A204.1 (cell line): ENCODE measurements at regions not wholly inside any gene's neighbourhood (a gene's known extent, or its start where the extent isn't known, plus 50 kb on each side); places are given as distances from the start of the nearest gene placed in this dataset.
"Not testable (repeated sequence)": the region's sequence is repeated elsewhere in the genome, so short reads cannot be mapped to it uniquely, and the experiment has no call there.

Experiments used
- FAIRE-seq: peaks from 2 replicates; lab custom pipeline; 2012; peaks lifted over from hg19 to GRCh38; lab: Jason Lieb, UNC

DNA sequence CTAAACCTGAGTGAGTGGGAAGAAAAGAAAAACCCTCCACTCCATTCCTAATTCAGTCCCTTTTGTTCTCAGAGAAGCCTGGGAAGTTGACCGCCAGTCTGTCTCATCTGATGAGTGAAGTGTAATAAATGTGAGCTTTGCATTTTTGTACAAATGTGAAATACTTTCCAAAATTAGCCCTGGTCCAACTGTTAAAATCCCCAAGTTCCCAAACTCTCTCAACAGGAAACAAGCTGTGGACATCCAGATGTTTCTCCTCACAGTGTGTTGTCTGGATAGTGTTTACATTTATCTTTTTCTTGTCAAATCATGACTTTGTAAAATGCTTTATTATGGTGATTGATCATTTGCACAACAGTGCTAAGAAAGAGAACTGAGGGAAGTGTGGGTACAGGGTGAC lies 145.1 kb downstream of the TM2D1 start:
- FAIRE-seq = no peak

DNA sequence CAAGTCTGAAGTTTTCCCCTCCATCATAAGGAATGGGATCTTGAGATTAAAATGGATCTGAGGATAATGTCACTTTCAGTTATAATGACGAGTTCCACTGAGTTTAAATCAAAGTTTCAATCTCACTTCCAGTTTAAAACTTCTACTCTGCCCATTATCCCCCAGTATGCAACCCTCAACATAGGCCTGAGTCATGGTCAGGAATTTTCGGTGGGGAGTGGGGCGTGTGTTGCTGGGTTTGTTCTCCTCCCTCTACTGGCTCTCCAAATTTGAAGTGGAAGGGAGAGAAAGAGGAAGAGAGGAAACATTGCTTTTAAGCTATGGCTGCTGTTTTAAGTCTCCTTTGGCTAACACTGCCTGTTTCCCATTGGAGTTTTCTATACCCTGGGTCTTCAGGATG lies 152.9 kb downstream of the TM2D1 start:
- no peak for FAIRE-seq

DNA sequence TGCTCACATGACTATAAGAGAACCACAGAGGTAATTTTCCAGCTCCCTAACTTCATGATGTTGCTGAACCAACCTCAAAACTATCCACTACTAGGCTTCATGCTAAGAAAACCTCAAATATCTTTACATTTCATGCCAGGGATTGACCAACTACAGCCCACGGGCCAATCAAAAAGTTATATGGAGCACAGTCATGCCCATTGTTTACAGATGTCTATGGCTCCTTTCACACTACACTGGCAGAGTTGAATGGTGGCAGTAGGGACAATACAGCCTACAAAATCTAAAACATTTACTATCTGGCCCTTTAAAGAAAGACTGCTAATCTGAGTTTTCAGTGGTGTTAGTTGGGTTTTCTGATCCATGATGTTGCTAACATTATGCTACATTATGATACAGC lies 154.8 kb downstream of the TM2D1 start:
- no peak for FAIRE-seq

DNA sequence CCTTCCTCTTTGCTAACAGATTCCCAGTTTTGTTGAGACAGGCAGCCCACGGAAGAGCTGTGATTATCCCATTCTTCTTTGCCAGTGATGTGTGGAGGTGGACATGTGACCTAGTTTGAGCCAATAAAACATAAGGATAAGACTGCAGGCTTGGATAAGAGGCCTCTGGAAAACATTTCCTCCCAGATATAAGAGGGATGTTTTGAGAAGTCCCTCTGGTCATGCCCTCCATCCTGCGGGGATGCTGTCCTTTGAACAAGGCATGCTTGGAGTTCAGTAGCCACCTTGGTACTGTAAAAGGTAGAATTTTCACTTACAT lies 155.7 kb downstream of the TM2D1 start:
- no peak for FAIRE-seq

DNA sequence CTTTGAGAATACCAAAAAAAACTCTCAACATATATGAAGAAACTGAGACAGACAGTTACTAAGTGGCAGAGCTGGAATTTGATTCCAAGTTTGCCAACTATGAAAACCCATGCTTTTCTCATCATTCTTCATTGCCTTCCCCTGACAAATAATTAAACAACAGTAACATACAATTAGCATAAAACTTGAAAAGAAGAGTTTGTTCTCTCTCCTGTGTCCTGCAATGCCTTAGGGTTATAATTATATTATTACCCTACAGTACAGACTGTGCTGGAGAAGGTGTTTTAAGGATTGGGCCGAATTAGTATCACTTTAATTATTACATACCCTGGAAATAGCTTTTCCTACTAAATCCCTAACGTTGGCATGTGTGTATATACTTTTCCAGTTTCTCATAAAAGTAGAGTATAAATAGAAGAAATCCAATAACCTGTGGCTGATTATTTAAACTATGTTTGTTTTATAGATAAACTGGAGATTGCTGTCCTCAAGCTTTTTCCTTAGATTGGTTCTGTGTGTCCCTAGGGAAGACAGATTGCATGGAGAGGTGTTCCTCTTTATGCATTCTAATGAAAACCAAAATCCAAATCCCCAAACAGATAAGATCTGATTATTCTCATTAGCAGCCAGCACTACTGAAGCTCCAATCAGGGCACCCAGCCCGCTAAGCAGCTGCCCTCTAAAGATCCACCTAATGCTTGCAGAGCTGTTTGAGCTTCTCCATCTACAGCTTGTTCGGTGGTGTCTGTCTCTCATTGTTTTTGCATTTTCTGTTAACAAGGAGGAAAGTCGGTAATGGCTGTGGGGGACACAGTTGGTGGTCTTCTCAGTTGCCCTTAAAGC lies 156.3 kb downstream of the TM2D1 start:
- no peak for FAIRE-seq

DNA sequence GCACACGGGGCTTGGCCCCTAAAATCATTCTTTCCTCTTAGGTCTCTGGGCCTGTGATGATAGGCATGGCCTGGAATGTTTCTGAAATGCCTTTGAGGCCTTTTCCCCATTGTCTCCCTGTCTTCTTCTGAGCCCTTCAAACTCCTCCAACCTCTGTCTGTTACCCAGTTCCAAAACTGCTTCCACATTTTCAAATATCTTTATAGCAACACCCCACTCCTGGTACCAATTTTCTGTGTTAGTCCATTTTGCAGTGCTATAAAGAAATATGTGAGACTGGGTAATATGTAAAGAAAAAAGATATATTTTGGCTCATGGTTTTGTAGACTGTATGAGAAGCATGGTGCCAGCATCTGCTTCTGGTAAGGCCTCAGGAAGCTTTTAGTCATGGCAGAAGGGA lies 158.8 kb downstream of the TM2D1 start:
- FAIRE-seq = no peak

DNA sequence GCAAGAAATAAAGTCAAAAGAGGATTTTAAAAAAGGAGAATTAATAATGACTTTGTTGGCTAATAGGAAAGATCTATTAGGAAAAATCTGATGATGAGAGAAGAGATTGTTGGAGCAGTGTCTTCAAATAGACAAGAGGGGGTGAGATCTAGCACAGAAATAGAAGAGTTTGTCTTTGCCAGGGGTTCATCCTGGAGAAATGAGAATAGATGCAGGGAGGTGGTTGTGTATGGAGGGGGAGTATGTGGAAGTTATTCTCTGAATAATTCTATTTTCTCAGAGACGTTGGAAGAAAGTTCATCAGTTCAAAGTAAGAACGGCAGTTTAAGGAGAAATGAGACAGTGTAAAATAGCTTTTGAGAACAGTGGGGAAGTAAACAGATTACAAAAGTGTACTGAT lies 161.3 kb downstream of the TM2D1 start:
- no peak for FAIRE-seq

DNA sequence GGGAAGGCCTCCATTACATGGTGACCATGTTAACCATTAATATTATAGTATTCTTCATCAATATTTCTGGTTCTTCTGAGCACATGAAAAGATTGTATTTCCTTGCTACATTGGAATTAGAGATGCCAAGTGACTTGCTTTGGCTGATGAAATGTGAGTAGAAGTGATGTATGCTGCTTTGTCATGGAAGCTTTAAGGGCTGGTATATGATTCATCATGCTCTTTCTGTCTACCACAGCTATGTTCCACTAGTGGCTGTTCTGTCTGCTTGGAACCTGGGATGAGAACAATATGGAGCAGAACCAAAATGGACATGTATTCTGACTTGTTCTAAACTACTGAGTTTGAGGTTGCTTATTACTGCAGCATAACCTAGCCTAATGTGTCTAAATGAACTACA lies 163.3 kb downstream of the TM2D1 start:
- no peak for FAIRE-seq

DNA sequence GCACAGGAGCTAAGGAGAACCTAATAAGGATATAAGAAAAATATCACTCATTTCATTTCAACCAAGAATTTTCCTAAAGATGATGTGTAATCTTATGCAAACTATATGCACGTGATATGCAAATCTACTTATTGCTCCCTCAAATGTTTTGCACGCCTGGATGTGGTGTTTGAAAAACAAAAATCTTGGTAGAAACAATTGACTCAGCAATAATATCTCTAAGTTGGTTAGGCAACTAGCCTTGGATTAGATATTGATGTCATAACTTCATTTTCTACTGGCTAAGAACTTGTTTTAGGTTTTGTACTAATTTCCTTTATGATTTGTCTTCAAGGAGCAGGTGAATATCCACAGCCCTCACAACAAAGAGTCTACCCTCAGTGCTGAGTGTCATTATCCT lies 164.6 kb downstream of the TM2D1 start:
- no peak for FAIRE-seq

DNA sequence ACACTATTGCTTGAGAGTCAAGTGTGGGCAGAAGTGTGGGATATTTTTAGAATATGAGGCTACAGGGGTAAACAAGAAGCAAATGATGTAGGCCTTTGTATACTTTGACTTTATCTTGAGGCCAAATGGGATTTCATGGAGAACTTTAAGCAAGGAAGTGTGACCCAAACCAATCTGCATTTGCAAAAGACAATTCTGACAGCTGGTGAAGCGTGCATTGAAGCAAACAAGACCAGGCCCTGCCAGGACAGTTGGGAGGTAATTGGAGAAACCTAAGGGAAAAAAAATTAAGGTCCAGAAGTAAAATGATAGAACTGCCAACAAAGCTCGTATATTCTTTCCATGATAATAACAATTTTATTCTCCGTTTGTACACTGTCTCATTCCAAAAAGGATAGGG lies 168.3 kb downstream of the TM2D1 start:
- no peak for FAIRE-seq

DNA sequence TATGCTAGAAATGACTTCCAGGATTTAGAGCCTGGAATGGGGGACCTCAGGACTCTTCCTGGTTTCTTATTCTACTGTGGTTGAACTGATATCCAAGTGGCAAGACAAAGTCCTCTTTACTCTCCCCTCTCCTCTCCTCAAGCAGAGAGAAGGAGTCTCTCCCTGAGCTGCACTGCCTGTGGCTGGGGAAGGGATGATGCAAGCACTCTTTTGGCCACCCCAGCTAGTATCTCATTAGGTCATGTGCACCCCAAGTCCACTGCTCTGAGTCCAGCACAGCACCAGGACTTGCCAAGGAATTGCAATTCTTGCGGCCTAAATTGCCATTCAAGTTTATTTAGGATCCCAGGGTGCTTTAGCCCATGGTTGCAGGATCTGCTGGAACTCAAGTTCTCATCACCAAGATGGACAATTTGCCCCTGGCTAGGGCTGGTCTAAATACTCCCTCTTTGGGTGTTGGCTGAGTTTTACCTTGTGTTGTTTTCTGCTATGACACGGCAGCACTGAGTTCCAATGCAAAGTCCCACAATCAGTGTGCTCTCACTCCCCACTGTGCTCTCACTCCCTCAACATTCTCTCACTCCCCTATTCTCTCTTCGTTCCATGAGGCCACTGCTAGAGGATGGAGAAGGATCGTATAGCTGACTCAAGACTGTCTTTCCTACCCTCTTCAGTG lies 172.2 kb downstream of the TM2D1 start:
- FAIRE-seq = no peak

DNA sequence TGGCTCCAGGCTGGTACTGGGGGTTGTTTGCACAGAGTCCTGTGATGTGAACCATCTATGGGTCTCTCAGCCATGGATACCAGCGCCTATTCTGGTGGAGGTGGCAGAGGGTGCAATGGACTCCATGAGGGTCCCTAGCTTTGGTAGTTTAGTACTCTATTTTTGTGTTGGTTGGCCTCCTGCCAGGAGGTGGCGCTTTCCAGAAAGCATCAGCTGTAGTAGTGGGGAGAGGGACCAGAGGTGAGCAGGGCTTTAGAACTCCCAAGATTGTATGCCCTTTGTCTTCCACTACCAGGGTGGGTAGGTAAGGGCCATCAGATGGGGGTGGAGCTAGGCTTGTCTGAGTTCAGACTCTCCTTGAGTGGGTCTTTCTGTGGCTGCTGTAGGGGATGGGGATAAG lies 177.6 kb downstream of the TM2D1 start:
- FAIRE-seq = not testable (repeated sequence)

DNA sequence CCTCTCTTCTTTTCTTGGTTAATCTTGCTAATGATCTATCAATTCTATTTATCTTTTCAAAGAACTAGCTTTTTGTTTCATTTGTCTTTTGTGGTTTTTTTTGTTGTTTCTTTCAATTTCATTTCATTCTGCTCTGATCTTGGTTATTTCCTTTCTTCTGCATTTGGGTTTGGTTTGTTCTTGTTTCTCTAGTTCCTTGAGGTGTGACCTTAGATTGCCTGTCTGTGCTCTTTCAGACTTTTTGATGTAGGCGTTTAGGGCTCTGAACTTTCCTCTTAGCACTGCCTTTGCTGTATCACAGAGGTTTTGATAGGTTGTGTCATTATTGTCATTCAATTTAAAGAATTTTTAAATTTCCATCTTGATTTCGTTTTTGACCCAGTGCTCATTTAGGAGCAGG lies 180.1 kb downstream of the TM2D1 start:
- FAIRE-seq = not testable (repeated sequence)

DNA sequence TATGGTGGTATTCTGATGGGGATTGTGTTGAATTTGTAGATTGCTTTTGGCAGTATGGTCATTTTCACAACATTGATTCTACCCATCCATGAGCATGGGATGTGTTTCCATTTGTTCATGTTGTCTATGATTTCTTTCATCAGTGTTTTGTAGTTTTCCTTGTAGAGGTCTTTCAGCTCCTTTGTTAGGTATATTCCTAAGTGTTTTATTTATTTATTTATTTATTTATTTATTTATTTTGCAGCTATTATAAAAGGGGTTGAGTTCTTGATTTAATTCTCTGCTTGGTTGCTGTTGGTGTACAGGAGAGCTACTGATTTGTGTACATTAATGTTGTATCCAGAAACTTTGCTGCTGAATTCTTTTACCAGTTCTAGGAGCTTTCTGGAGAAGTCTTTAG lies 181.4 kb downstream of the TM2D1 start:
- not testable (repeated sequence) for FAIRE-seq

DNA sequence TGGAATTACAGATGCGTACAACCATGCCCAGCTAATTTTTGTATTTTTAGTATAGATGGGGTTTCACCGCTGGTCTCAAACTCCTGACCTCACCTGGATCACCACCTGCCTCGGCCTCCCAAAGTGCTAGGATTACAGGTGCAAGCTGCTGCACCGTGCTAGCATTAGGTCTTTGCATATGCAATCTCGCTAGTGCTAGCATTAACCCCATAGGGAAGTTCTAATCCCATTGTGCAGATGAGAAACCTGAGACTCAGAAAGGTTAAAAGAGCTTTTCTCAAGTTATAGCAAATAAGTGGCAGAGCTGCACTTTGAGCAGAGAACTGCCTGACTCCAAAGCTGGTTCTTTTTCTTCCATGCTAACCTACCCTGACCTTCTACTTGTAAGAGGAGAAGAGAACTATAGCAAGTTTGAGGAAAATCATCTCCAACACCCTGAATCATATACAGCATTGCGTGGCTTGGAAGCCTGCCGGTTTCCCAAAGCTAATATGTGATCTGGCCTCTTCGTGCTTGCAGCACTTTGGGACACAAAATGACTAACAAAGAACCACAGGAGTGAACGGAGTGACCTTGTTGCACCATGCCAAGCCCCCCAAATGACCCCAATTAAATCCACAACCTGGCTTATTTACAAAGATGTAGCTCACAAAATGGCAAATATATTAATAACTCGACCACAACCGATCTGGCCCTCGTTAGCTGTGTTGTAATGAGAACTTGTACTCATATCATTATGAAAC lies 185.1 kb downstream of the TM2D1 start:
- no peak for FAIRE-seq

DNA sequence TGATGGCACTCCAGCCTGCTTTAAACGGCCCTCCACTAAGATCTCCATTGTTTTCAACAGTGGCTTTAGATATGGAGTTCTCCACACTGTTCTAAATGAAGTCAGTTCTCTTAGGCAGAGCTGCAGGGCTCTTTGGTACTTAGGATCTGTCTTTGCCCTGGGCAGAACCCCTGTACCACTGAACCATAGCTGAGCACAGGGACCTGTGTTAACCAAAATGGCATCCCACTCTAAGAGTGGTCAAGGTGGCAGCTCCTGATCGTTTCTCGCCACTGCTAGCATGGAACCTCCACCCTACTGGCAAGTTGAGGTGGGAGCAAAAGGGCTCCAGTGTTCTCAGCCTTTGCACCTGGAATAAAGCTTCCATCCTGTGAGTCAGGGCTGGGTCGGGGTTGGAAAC lies 186.7 kb downstream of the TM2D1 start:
- FAIRE-seq = no peak

DNA sequence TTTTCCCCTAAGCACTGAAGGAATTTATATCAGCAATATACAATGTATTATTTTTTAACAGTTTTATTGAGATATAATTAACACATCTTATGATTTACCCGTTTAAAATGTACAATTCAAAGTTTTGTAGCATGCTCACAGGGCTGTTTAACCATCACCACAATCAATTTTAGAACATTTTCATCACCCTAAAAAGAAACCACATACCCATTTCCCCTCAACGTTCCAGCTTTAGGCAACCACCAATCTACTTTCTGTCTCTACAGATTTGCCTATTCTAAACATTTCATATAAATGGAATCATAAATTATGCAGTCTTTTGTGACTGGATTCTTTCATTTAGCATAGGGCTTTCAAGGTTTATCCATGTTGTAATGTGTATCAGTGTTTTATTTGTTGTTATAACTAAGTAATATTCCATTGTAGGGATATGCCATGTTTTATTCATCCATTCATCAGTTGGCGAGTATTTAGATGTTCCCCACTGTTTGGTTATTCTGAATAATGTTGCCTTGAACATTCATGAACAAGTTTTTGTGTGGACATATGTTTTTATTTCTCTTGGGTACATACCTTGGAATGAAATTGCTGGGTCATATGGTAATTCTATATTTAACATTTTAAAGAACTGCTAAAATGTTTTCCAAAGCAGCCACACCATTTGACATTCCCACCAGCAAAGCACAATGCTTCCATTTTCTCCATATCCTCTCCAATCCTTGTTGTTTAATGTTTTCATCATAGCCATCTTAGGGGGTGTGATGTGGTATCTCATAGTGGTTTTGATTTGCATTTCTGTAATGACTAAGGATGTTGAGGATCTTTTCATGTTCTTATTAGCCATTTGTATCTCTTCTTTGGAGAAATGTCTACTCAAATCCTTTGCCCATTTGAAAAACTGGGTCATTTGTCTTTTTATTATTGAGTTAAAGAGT lies 188.5 kb downstream of the TM2D1 start:
- no peak for FAIRE-seq

DNA sequence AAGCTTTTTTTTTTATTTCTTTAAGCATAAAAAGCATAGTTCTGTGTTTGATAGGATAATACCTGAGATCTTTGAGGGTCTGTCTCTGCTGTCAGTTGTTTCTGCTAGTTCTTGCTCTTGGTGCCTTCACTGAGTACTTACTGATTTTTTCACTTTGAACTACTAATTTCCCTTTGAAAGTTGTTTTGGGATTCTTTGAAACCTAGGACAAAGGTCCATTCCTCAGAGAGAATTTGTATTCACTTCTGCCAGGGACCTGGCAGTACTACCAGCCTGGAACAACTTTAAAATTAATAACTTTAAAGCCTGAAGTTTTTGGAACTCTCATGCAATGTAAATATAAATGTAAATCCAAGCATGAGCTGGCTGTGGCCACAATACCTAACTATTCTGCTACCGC lies 190.1 kb downstream of the TM2D1 start:
- no peak for FAIRE-seq

DNA sequence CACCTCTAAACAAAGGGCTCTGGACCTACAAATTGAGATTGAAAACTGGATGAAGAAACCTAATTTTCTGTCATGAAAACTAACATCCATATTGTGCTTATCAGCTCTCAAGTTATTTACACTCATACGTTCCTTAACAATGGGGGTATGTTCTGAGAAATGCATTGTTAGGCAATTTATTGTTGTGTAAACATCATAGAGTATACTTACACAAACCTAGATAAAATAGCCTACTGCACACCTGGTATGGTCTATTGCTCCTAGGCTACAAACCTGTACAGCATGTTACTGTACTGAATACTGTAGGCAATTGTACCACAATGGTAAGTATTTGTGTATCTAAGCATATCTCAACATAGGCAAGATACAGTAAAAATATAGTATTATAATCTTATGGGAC lies 191.4 kb downstream of the TM2D1 start:
- FAIRE-seq = no peak

DNA sequence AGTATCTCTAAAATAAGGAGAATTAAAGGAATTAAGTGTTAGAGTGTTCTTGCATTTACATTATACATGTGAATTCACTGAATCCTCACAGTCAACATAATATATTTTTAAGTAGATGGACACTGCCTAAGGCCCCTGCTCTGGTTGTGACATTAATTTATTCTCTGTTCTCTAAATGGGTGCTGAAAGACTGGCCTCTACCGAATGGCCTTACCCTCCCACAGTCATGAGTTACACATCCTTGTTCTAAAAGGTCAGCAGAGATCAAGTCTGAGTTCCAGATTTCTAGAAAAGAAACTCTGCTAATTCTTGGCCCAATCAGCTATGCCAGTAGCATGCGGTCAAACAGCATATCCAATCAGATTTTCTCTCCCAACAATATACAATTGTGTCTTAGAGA lies 193.2 kb downstream of the TM2D1 start:
- no peak for FAIRE-seq

DNA sequence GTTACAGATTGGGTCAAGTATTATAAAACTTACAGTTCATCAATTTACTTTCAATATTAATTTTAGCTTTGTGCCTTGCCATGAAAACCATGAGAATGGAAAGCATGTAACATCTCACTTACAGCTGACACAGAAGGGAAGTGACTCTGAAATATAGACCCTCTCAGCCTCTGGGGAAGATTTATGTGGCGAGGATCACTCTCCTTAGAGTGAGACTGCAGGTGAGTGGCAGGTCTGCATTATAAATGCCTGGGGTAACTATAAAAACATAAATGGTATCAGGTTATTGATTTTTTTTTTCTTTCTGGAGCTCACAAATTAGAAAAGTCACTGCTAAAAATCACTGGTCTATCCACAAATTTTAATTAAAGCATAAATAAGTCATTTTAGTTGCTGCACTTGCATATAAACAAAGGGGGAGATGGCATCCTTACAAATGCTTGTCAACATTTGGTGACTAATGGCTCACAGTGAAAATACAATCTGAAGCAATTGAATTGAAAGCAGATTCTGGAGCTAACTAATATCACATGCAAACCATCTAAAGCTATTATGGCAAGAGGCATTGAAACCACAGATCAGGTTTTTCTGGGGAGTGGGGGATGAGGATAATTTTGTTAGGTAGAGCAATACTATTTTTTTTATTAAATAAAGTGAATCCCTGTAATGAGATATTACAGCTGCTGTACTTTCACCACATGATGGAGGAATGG lies 200.9 kb downstream of the TM2D1 start:
- FAIRE-seq = no peak

DNA sequence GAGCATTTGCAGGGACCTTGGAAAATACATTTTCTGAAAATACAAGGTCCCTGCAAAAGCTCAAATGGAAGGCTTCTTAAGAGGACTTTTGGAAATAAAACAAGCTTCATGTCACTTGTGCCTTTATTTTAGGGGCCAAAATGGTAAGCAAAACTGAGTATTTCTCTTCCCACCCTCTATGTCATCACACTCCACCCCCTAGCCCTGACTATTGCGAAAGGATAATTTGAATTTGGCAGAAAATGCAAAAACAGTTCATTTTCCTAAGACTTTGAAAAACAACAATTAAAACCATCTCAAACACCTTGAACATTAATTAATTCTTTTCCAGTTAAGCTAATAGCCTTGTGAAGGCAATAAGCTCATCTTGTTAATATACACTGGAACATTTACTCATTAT lies 201.7 kb downstream of the TM2D1 start:
- no peak for FAIRE-seq
